ENCODE measurements at regions not wholly inside any gene's neighbourhood (a gene's known extent, or its start where the extent isn't known, plus 50 kb on each side); places are given as distances from the start of the nearest gene placed in this dataset.

DNA sequence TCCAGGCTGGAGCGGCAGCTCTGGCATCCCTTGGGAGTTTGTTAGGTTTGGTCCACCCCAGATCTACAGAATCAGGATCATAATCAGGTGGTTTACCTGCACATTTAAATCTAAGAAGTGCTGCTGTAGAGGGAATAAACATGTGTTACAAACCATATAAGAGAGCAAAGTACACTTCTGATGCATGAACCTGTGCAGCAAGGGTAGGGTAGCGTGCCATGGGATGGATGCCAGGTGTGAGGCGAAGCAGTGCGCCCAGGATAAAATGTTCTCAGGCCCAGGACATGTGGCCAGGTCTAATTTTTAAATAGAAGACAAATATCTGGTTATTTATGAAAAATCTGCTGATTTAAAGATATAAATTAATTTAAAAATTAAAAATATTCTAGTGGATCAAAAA lies 308.8 kb upstream of the USP24 start:
- TF ChIP-seq, protein P1, sequence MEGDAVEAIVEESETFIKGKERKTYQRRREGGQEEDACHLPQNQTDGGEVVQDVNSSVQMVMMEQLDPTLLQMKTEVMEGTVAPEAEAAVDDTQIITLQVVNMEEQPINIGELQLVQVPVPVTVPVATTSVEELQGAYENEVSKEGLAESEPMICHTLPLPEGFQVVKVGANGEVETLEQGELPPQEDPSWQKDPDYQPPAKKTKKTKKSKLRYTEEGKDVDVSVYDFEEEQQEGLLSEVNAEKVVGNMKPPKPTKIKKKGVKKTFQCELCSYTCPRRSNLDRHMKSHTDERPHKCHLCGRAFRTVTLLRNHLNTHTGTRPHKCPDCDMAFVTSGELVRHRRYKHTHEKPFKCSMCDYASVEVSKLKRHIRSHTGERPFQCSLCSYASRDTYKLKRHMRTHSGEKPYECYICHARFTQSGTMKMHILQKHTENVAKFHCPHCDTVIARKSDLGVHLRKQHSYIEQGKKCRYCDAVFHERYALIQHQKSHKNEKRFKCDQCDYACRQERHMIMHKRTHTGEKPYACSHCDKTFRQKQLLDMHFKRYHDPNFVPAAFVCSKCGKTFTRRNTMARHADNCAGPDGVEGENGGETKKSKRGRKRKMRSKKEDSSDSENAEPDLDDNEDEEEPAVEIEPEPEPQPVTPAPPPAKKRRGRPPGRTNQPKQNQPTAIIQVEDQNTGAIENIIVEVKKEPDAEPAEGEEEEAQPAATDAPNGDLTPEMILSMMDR (IDR thresholded peaks at IDR 0.05) = no peak
- TF ChIP-seq ZFX (IDR thresholded peaks at IDR 0.05; ENCODE audit: borderline replicate concordance) = no peak

Data from 22Rv1 (cell line).